ENCODE measurements at regions not wholly inside any gene's neighbourhood (a gene's known extent, or its start where the extent isn't known, plus 50 kb on each side); places are given as distances from the start of the nearest gene placed in this dataset.

DNA sequence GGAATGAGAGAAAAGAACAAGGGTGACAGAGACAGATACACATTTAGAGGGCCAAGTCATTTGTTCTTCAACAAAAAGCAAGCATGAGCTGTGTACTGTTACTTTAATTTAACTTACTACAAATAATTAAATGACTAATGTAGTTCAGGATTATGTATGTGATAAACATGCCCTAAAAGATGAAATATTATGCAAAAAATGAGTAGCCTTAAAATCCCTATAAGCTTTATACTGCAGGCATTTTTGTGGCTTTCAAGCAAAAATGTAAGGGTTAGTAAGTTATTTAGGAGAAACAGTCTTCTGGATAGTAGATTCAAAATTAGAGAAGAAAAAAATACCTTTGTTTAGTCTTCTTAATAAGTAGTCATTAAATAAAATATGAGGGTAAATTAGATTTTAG, 431.2 kb downstream of the CSNK1G3 start:
- TF ChIP-seq, protein P1, sequence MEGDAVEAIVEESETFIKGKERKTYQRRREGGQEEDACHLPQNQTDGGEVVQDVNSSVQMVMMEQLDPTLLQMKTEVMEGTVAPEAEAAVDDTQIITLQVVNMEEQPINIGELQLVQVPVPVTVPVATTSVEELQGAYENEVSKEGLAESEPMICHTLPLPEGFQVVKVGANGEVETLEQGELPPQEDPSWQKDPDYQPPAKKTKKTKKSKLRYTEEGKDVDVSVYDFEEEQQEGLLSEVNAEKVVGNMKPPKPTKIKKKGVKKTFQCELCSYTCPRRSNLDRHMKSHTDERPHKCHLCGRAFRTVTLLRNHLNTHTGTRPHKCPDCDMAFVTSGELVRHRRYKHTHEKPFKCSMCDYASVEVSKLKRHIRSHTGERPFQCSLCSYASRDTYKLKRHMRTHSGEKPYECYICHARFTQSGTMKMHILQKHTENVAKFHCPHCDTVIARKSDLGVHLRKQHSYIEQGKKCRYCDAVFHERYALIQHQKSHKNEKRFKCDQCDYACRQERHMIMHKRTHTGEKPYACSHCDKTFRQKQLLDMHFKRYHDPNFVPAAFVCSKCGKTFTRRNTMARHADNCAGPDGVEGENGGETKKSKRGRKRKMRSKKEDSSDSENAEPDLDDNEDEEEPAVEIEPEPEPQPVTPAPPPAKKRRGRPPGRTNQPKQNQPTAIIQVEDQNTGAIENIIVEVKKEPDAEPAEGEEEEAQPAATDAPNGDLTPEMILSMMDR (IDR thresholded peaks at IDR 0.05) = no peak
- TF ChIP-seq POLR2A (IDR thresholded peaks at IDR 0.05) = no peak
